ENCODE measurements at regions not wholly inside any gene's neighbourhood (a gene's known extent, or its start where the extent isn't known, plus 50 kb on each side); places are given as distances from the start of the nearest gene placed in this dataset.
"Not testable (repeated sequence)": the region's sequence is repeated elsewhere in the genome, so short reads cannot be mapped to it uniquely, and the experiment has no call there.

GRCh38 chr6:76694795-76695194 lies 622.3 kb upstream of the IMPG1 start:
- intact Hi-C loops (cut with micrococcal nuclease) = no loop called here

DNA sequence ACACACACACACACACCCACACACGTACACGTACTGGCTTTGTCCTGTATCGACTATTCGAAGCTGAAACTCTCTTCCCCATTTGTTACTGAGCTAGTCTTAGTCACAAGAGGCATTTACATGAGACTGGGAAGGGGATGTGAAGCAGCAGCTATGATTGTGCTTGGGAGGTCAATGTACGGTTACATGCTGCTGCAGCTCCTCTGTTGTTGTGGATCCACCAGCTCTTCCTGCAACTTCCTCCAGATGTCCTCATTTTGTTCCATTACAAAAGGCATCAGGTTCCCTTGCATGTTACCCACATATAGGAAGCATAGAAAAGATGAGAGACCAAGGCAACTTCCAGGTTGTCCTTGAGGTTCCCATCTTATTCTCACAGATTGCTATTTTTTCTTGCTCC lies 612.4 kb upstream of the IMPG1 start:
- intact Hi-C loops (cut with micrococcal nuclease) = no loop called here

GRCh38 chr6:76683985-76684384 lies 611.5 kb upstream of the IMPG1 start:
- intact Hi-C loops (cut with micrococcal nuclease) = no loop called here

- intact Hi-C loops (cut with micrococcal nuclease) = no loop called here
Observed at GRCh38 chr6:76682842-76683241, 610.4 kb upstream of the IMPG1 start.

- intact Hi-C loops (cut with micrococcal nuclease) = no loop called here
Observed at GRCh38 chr6:76681781-76682180, 609.3 kb upstream of the IMPG1 start.

- intact Hi-C loops (cut with micrococcal nuclease) = no loop called here
Observed at GRCh38 chr6:76677017-76677416, 604.6 kb upstream of the IMPG1 start.

GRCh38 chr6:76671751-76672150 lies 599.3 kb upstream of the IMPG1 start:
- intact Hi-C loops (cut with micrococcal nuclease) = no loop called here

DNA sequence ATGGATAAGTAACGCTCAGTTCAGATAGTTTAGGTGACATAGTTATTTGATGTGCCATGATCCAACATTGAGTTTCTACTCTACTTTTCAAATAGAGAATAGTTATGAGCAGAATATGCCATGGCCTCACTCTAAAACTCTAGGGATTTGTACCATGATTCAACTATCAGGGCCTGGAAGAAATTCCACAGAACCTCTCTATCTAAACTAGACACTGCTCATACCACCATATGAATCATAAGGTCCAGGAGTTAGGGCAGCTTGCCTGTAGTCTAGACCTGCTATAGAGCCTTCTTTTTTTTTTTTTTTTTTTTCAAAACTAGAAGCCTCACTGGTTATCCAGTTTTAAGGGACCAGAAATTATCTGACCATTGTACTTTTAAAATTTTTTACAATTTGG lies 571.8 kb upstream of the IMPG1 start:
- intact Hi-C loops (cut with micrococcal nuclease) = no loop called here

DNA sequence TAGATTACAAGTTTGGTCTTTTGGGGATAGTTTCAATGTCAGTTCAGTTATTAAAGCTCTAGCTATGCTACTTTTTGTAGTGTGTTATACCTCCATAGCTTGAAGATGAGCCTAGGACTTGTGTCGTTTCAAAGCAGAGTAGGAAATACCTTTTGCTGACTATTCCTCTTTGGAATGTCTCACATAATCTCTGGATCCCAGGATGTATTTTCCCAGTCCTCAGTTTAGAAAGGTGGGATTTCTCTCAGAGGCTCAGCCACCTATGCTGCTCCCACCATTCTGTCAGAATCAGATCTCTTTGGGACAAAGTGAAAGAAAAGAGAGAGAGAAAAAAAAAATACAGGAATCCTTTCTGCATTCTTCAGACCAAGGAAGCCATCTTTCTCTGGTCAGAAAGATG lies 567.5 kb upstream of the IMPG1 start:
- intact Hi-C loops (cut with micrococcal nuclease) = no loop called here

- intact Hi-C loops (cut with micrococcal nuclease) = no loop called here
Observed at GRCh38 chr6:76634695-76635094, 562.2 kb upstream of the IMPG1 start.

- intact Hi-C loops (cut with micrococcal nuclease) = no loop called here
Observed at GRCh38 chr6:76633259-76633658, 560.8 kb upstream of the IMPG1 start.

GRCh38 chr6:76631622-76632021 lies 559.2 kb upstream of the IMPG1 start:
- intact Hi-C loops (cut with micrococcal nuclease) = no loop called here

GRCh38 chr6:76615395-76615794 lies 542.9 kb upstream of the IMPG1 start:
- intact Hi-C loops (cut with micrococcal nuclease) = no loop called here

- intact Hi-C loops (cut with micrococcal nuclease) = no loop called here
Observed at GRCh38 chr6:76612954-76613353, 540.5 kb upstream of the IMPG1 start.

DNA sequence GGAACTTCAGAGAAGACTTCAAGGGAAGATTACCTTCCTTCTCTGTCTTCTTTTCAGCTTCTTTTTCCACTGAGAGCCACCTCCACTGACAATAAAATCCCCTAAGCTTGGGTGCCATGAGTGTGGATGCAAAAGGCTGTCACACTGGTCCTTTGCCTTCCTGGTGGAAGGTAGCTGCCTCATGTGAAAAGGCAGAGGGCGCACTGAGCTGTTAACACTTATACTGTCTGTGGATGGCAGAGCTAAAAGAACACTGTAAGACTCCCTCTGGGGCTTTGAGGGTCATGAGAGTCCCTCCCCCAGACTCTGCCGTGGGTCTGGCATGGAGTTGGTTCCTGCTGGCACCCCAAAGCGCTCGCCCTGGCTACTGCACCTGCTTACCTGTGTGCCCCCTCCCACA lies 536.7 kb upstream of the IMPG1 start:
- intact Hi-C loops (cut with micrococcal nuclease) = no loop called here

DNA sequence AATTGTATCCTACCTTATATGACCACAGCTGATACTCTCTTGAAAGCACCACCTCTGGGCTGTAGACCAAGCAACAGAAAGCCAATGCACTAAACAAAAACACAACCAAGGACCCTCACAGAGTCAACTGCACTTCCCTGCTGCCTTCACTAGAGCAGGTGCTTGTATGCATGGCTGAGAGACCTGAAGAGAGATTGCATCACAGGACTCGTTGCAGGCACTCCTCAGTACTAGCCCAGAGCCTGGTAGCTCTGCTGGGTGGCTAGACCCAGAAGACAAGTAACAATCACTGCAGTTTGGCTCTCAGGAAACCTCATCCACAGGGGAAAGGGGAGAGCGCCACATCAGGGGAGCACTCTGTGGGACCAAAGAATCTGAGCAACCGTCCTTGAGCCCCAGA lies 521.6 kb upstream of the IMPG1 start:
- intact Hi-C loops (cut with micrococcal nuclease) = no loop called here

GRCh38 chr6:76593668-76594067 lies 521.2 kb upstream of the IMPG1 start:
- intact Hi-C loops (cut with micrococcal nuclease) = no loop called here

- intact Hi-C loops (cut with micrococcal nuclease) = no loop called here
Observed at GRCh38 chr6:76592566-76592965, 520.1 kb upstream of the IMPG1 start.

DNA sequence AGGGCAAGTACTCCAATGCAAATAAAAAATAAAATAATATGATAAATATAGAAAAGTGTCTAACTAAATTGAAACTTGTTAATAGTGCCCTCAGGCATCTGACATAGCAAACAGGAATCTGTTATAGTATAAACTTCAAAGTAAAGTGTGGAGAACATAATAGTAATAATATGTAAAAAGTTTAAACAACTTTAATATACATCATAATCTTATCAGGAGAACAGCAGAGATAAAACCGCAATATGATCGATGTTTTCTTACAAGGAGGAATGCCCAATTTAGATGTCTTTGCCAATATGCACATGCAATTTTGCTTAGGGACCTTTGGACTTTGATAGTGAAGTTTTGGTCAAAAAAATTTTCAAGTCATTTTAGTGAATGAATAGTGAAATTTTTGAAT lies 514.8 kb upstream of the IMPG1 start:
- intact Hi-C loops (cut with micrococcal nuclease) = no loop called here

DNA sequence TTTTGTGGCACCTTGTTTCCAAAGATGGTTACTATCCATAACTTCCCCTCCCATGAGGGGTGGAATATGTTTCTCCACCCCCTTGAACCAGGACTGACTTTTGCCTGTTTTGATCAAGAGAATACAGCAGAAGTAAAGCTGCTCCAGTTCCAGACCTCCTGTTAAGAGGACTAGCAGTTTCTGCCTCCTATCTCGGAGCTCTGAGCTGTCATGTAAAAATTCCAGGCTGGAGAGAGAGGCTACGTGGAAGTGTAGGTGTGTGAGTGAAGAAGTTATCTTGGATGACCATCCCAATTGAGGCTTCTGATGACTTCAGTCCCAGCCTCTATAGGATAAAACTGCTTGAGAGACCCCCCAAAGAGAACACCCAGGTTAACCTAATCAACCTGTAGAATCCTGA lies 511.7 kb upstream of the IMPG1 start:
- intact Hi-C loops (cut with micrococcal nuclease) = no loop called here

GRCh38 chr6:76578746-76579145 lies 506.3 kb upstream of the IMPG1 start:
- intact Hi-C loops (cut with micrococcal nuclease) = no loop called here

- intact Hi-C loops (cut with micrococcal nuclease) = no loop called here
Observed at GRCh38 chr6:76574746-76575145, 502.3 kb upstream of the IMPG1 start.

DNA sequence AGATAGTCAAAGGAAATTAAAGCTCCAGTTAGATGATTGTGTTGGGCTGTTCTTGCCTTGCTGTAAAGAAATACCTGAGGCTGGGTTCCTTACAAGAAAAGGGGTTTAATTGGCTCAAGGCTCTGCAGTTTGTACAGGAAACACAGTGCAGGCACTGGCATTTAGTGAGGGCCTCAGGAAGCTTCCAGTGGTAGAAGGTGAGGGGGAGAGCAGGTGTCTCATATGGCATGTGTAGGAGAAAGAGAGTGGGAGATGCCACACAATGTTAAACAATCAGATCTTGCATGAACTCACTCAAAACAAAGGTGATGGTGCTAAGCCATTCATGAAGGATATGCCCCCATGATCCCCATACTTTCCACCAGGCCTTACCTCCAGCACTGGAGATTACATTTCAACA lies 493.5 kb upstream of the IMPG1 start:
- intact Hi-C loops (cut with micrococcal nuclease) = no loop called here

- intact Hi-C loops (cut with micrococcal nuclease) = not testable (repeated sequence)
Observed at GRCh38 chr6:76562371-76562770, 489.9 kb upstream of the IMPG1 start.

Data from T-helper 1 cell treated with Interleukin-12 subunit alpha and Interleukin-12 subunit beta and Interleukin-4 antibody, amounts not matched to agents 30 ng/mL and 1 ng/mL, for 36 hours (primary cell).